Fibroblast of skin of abdomen (primary cell): ENCODE measurements at regions not wholly inside any gene's neighbourhood (a gene's known extent, or its start where the extent isn't known, plus 50 kb on each side); places are given as distances from the start of the nearest gene placed in this dataset.
"Not testable (repeated sequence)": the region's sequence is repeated elsewhere in the genome, so short reads cannot be mapped to it uniquely, and the experiment has no call there.

Experiments
- DNase-seq: peaks from one replicate; pipeline ENCODE4 v3.0.0-alpha.2; 2013

DNA sequence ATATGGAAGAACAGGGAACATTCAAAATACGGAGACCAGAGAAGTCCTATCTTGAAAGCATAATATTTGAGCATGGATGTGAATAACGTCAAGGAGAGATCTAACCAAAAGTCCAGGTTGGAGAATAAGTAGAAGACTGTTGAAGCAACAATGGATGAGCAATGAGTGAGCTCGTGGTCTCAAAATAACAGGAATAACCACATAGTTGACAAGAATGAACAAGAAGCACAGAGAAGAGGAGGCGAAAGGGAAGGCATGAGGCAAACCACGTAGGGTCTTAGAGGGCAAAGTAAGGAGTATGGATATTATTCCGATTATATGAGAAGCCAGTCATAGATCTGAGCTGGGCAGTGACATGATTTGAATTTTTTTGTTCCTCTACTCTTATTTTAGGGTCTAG, 710.2 kb downstream of the BRINP1 start:
- no peak for DNase-seq

DNA sequence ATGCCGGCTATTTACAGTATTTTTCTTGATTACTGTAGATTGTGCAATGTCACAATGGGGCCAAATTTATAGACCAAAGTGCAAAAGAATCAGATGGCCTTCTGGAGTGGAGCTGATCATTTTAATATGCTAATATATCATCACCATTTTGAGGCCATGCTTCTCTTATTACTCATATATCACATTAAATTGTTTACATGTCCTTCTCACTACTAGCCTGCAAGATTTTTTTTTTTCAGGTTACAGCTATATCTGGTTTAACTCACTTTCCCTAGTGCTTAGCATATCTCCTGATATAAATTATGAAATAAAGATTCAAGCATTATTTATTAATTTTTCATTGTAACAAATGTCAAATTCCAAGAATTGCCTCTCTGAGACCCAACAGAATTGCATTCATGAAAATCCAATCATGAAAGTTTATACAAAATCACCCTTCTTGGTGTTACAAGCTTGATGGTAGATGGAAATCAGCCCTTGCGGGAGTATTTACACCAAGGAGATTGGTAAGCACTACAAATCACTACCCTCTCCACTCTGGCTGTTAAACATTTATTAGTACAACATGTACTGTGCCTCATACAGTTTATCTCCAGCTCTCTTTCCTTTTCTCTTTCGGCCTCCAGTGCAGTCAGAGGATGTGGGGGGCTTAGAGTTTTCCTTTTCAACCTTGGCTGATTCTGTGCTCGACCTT, 703.9 kb downstream of the BRINP1 start:
- DNase-seq: no peak

DNA sequence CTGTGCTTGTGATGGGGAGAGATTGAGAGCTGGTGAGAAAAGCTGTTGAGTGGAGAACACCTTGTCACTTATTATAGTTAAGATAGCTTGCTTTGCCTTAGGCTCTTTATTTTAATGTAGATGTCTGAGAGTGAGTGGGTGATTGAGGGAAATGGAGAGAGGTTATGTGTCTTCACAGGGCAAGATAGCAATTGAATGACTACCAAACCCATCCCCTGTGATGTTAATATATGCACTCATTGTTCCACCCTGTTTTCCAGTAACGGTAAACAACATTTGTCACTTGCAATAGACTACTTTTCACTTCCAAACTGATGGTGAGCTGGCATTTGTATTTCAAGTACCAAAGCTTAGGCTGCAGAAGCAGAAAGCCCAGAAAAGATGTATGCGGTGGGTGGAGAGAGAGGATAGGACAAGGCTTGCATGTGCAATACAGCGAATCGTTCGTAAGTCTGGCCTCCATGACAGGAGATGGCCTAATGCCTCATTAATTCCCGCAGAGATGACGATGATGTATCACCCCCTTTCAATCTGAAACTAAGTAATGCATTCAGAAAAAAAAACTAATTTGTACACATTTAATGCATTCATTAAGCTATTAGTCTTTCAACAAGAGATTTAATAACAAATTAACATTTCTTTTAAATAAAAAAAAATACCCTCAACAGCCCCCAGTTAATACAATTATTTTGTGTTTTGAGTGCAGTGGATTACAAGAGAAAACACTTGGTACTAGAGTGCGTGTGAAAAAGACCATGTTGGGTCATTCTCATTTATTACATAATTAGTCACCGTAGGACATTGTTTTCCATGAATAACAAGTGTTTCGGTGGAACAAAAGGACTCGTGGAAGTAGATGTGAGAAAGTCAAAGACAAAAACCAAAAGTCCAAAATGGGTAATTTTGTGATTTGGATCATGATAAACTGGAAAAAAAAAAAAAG, 699.0 kb downstream of the BRINP1 start:
- no peak for DNase-seq

DNA sequence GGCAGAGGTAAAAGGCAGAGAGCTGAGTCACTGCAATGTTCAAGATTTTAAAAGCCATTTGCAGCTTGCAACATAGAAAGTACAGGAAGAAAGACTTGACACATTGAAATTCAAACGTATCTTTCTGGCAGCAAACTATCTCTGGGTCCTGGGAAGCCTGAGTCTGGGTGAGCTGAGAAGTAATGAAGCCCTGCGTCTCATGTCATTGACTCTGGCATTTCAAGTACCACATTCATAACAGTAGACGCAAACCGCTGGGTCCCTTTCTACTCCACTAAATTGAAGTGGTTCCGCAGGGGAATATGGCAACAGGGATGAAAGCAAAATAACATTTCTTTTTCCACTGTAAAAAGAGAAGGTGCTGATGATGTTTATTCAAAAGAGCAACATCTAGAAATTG, 694.3 kb downstream of the BRINP1 start:
- DNase-seq: no peak

DNA sequence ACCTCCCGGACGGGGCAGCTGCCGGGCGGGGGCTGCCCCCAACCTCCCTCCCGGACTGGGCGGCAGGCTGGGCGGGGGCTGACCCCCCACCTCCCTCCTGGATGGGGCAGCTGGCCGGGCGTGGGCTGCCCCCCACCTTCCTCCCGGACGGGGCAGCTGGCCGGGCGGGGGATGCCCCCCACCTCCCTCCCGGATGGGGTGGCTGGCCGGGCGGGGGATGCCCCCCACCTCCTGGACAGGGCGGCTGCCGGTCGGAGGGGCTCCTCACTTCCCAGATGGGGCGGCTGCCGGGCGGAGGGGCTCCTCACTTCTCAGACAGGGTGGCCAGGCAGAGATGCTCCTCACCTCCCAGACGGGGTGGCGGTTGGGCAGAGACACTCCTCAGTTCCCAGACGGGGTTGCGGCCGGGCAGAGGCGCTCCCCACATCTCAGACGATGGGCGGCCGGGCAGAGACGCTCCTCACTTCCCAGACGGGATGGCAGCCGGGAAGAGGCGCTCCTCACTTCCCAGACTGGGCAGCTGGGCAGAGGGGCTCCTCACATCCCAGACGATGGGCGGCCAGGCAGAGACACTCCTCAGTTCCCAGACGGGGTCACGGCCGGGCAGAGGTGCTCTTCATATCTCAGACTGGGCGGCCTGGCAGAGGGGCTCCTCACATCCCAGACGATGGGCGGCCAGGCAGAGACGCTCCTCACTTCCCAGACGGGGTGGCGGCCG, 691.1 kb downstream of the BRINP1 start:
- DNase-seq: not testable (repeated sequence)

- DNase-seq: no peak
Measured at GRCh38 chr9:118686959-118687358, 682.3 kb downstream of the BRINP1 start.

GRCh38 chr9:118689280-118689679, 680.0 kb downstream of the BRINP1 start:
- DNase-seq: no peak

GRCh38 chr9:118692613-118693012, 676.6 kb downstream of the BRINP1 start:
- DNase-seq: no peak

GRCh38 chr9:118693645-118694044, 675.6 kb downstream of the BRINP1 start:
- DNase-seq: no peak

DNA sequence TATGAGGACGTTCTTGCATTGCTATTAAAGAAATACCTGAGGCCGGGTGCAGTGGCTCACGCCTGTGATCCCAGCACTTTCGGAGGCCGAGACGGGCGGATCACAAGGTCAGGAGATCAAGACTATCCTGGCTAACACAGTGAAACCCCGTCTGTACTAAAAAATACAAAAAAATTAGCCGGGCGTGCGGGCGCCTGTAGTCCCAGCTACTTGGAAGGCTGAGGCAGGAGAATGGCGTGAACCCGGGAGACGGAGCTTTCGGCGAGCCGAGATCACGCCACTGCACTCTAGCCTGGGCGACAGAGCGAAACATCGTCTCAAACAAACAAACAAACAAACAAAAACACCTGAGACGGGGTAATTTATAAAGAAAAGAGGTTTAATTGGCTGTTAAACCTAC, 674.0 kb downstream of the BRINP1 start:
- not testable (repeated sequence) for DNase-seq

GRCh38 chr9:118701985-118702384, 667.2 kb downstream of the BRINP1 start:
- no peak for DNase-seq

- no peak for DNase-seq
Measured at GRCh38 chr9:118711843-118712242, 657.4 kb downstream of the BRINP1 start.

GRCh38 chr9:118721276-118721675, 648.0 kb downstream of the BRINP1 start:
- no peak for DNase-seq

- no peak for DNase-seq
Measured at GRCh38 chr9:118721923-118722322, 647.3 kb downstream of the BRINP1 start.

DNA sequence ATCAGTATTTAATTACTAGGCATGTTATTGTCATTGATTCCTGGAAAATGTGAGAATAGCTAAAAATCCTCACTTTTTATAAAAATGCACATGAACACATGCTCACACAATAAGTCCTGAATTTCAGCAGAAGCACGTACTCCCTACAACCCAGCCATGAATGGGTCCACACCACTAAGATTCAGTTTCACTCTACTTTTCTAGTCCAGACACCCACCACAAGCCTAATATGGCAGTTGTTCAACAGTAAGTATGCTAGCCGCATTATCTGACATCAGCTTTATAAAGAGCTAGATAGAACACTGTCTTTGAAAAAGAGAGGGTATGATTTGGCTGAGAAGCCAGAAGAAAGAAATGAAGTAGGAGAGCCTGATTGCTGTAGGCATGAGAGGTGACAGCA, 639.3 kb downstream of the BRINP1 start:
- no peak for DNase-seq

DNA sequence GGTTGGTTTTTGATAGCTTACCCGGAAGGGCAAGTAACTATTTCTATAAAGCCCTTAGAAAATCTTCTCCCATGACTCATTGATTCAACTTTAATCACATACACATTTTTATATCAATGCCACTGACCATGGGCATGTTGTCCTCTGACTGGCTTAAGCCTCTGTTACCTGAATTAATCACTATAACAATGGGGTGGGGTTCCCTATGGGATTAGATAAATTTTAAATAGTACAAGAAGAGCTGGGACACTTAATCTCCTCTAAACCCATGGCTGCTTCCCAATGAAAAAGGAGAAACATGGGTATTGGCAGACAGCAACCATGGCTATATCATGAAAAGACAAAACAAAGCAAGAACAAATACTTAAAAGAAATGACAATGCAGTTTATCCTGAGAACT, 636.2 kb downstream of the BRINP1 start:
- DNase-seq: no peak

- no peak for DNase-seq
Measured at GRCh38 chr9:118734696-118735095, 634.5 kb downstream of the BRINP1 start.

DNA sequence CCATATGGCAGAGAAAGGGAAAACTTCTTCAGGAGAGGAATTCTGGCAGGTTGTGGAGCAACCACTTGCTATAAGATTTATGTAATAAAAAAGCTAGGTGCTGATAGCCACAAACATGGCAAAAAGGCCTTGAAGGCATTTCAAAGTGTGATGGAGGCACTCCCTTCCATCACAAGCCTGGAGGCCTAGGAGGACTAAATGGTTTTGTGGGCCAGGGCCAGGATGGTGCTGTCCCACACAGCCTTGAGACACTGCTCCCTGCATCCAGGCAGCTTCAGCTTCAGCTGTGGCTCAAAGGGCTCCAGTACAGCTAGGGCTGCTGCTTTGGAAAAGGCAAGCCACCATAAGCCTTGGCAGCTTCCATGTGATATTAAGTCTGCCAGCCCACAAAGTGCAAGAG, 632.8 kb downstream of the BRINP1 start:
- DNase-seq: no peak

DNA sequence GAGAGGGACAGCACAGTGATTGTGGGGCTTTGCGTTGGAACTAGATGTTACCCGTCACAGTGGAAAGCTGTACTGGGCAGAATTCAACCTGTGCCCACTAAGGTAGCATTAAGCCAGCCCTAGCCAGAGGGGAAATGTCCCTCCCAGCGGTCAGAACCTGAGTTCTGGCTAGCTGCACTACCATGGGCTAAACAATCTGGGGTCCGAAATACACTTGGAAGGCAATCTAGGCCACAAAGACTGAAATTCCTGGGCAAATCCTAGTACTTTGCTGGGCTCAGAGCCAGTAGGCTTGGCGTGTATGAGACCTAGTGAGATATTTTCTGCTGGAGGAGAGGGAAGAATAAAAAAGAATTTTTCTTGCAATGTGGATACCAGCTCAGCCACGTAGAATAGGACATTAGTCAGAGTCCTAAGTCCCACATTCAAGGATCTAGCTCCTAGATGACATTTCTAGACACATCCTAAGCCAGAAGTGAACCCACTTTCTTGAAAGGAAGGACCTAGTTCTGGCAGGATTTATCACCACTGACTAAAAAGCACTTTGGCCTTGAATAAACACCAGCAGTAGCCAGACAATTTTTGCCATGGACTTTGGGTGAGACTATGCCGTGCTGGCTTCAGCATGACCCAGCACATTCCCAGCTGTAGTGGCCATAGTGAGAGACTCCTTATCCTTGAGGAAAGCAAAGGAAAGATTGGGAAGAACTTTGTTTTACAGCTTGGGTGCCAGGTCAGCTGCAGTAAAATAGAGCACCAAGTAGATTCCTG, 618.0 kb downstream of the BRINP1 start:
- DNase-seq: no peak

GRCh38 chr9:118751848-118752223, 617.4 kb downstream of the BRINP1 start:
- no peak for DNase-seq

DNA sequence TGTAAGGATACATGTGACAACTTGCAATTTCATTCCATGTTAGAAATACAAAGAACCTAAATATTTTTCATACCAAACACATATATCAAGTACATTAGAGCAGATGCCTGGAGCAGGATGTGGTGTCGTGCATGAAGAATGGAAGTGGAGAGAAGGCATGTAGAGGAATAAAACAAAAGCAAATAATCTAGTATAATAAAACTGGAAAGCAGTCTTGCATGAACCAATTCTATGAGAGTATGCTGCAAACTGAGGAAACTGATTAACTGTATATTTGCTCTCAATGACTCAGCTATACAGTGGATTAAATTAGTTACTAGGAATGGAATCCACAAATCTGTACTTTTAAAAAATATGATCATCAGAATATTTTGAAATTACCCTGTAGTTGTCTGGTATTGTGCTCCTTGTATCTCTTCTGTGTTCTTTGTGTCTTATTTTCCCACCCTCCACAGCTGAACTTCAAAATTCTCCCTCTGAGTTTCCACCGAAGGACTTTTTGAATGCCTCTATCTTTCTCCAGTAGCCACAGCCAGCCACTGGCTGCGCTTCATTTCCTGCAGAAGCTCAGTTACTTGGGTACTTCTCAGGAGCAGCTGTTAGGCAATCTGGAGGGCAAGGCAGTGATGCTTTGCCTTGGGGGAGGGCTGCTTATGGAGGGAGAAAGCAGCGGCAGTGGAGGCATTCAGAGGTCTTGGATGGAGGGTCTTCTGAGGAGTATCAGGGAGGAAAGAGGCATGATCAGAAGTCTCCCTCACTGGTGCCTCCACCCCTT, 608.0 kb downstream of the BRINP1 start:
- DNase-seq: no peak

GRCh38 chr9:118767571-118767970, 601.7 kb downstream of the BRINP1 start:
- DNase-seq: no peak
